ENCODE measurements at regions not wholly inside any gene's neighbourhood (a gene's known extent, or its start where the extent isn't known, plus 50 kb on each side); places are given as distances from the start of the nearest gene placed in this dataset.

GRCh38 chr20:47988676-47989075 lies 203.4 kb upstream of the SULF2 start:
- TF ChIP-seq YY1 (IDR thresholded peaks at IDR 0.05; ENCODE audit: insufficient read depth, insufficient read length): no peak
- no peak for TF ChIP-seq ZNF274 (IDR thresholded peaks at IDR 0.05; ENCODE audit: low read depth, low read length)
- TF ChIP-seq SUZ12 (IDR thresholded peaks at IDR 0.05; ENCODE audit: extremely low read depth, insufficient read depth, insufficient read length): no peak
